Dendritic cell treated with granulocyte-macrophage colony-stimulating factor and Interleukin-4, amounts not matched to agents 40 ng/mL and 50 ng/mL, for 4 days (primary cell): ENCODE measurements at regions not wholly inside any gene's neighbourhood (a gene's known extent, or its start where the extent isn't known, plus 50 kb on each side); places are given as distances from the start of the nearest gene placed in this dataset.
"Not testable (repeated sequence)": the region's sequence is repeated elsewhere in the genome, so short reads cannot be mapped to it uniquely, and the experiment has no call there.

Source experiments
- H3K27ac Mint-ChIP-seq: one replicate; pipeline ENCODE4 v1.8.0; 2022; ENCODE audit warnings: mild to moderate bottlenecking, mixed read lengths
- H3K27me3 Mint-ChIP-seq: one replicate; pipeline ENCODE4 v1.8.0; 2022; ENCODE audit warnings: mild to moderate bottlenecking, mixed read lengths
- H3K36me3 Mint-ChIP-seq: one replicate; pipeline ENCODE4 v1.8.0; 2022; ENCODE audit warnings: low read depth, mixed read lengths
- H3K4me1 Mint-ChIP-seq: one replicate; pipeline ENCODE4 v1.8.0; 2022; ENCODE audit warnings: low read depth, mixed read lengths
- H3K4me3 Mint-ChIP-seq: one replicate; pipeline ENCODE4 v1.8.0; 2022; ENCODE audit warnings: mild to moderate bottlenecking, moderate library complexity, mixed read lengths
- H3K9me3 Mint-ChIP-seq: one replicate; pipeline ENCODE4 v1.8.0; 2022; ENCODE audit warnings: mixed read lengths
- intact Hi-C: fragments of 100-400 bp; cut with micrococcal nuclease; formaldehyde crosslinking; loops from one replicate; pipeline ENCODE4 v1.15.0; 2022

DNA sequence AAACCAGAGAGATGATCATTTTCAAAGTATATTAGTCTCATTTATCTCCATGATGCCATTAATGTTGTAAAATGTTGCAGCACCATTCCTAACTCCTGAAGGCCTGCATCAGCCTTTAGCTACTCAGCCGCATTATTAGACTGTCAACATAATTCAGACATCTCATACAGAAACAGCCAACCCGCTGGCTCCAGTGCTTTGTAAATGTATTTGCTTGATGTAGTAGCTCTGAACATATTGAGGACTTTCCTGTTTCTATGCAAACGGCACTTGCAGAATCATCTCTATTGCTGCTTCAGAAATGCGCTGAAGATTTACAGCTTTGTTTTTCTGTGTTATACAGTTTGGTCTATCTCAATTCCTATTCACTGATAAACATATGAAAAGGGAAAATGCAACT lies 372.2 kb downstream of the DSEL start:
- Mint-ChIP-seq H3K9me3 (no peaks in the 10 kb centered on the region), H3K36me3 (no peaks in the 10 kb centered on the region), H3K27ac (no peak overlapping the region), H3K4me3 (no peak overlapping the region), H3K4me1 (no peaks in the 10 kb centered on the region), H3K27me3 (no peaks in the 10 kb centered on the region)
- intact Hi-C loops: no loop called here

GRCh38 chr18:67143028-67143427 lies 373.5 kb downstream of the DSEL start:
- no peaks in the 10 kb centered on the region for H3K4me1 Mint-ChIP-seq
- H3K27me3 Mint-ChIP-seq: no peaks in the 10 kb centered on the region
- intact Hi-C loops: no loop called here
- no peaks in the 10 kb centered on the region for H3K36me3 Mint-ChIP-seq
- H3K27ac Mint-ChIP-seq: no peak overlapping the region
- H3K4me3 Mint-ChIP-seq: no peak overlapping the region
- no peaks in the 10 kb centered on the region for H3K9me3 Mint-ChIP-seq

- Mint-ChIP-seq H3K36me3 (no peaks in the 10 kb centered on the region), H3K4me1 (no peaks in the 10 kb centered on the region), H3K9me3 (no peaks in the 10 kb centered on the region), H3K27me3 (no peaks in the 10 kb centered on the region), H3K4me3 (no peak overlapping the region), H3K27ac (no peak overlapping the region)
- intact Hi-C loops: no loop called here
Measured at GRCh38 chr18:67142604-67143003, 373.9 kb downstream of the DSEL start.

DNA sequence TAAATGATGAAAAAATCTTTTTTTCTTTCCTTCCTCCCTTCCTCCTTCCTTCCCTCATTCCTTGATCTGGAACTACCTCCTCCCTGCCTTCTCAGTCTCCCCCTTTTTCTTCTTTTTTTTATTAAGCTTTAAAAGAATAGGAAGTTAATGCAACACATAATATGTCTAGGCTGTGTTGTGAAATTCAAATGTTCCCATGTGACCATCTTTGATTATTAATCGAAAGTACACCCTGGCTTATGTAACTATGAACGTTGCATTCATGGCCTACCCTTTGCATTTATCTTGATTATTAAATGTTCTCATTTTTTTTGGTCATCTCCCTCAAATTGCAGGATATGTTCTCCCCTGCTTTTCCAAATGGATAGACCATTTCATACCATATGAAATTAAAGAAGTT lies 376.0 kb downstream of the DSEL start:
- intact Hi-C loops: no loop called here
- Mint-ChIP-seq H3K4me1 (no peaks in the 10 kb centered on the region), H3K9me3 (no peaks in the 10 kb centered on the region), H3K4me3 (no peak overlapping the region), H3K27me3 (no peaks in the 10 kb centered on the region), H3K27ac (no peak overlapping the region), H3K36me3 (no peaks in the 10 kb centered on the region)

DNA sequence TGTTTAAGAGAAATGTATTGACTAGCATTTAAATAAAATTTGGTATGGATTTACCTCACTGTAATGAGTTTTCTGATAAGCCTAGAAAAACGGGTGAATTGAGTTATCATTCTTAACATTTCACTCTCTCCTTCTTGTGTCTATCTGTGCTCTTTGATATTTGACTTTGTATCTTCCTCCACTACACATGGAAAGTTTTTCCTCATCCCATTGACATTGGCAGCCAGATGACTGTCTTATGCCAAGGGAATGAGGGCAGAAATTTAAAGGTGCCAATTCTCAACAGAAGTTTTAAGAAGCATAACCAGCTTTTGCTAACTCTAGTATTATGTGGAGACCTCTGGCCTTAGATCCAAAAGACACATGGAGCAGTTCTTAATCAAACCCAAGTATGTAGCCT lies 376.6 kb downstream of the DSEL start:
- no peak overlapping the region for H3K27ac Mint-ChIP-seq
- intact Hi-C loops: no loop called here
- H3K4me1 Mint-ChIP-seq: no peaks in the 10 kb centered on the region
- no peaks in the 10 kb centered on the region for H3K27me3 Mint-ChIP-seq
- H3K36me3 Mint-ChIP-seq: no peaks in the 10 kb centered on the region
- H3K9me3 Mint-ChIP-seq: no peaks in the 10 kb centered on the region
- no peak overlapping the region for H3K4me3 Mint-ChIP-seq

DNA sequence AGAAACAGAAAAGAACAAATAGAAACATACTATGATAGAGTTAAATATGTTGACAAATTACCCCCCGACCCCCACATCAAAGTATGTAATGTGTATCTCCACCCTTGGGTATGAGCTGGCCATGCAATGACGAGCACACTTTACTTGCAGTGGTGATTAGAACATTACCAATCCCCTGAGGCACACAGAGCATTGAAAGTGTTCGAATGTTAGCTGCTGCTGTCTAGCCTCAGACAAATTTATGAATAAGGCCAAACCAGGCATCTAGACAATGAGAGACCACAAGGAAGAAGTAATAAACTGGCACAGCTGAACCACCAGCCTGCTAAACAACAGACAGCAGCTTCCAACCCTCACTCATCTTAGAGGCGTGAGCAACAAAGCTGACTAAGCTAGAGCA lies 380.5 kb downstream of the DSEL start:
- Mint-ChIP-seq H3K36me3 (no peaks in the 10 kb centered on the region), H3K4me3 (no peak overlapping the region), H3K9me3 (no peaks in the 10 kb centered on the region), H3K4me1 (no peaks in the 10 kb centered on the region), H3K27me3 (no peaks in the 10 kb centered on the region), H3K27ac (no peak overlapping the region)
- intact Hi-C loops: no loop called here

DNA sequence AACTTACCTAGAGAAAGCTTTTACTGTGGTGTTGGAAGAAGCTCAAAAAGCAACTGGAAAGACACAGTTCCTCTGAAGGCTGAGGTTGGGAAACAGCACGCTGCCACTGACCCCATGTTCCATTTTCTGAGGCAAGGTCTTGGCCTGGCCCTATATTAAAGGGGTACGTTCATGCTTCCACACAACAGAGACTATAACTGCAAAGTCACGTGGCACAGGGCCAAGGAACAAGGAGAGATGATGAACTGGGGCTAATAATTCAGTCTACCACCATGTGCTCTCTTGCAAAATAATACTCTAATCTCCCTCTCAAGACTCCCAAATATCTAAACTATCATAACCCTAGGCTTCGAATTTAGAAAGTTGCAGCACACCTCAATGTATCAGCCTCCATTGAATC lies 381.6 kb downstream of the DSEL start:
- no peaks in the 10 kb centered on the region for H3K9me3 Mint-ChIP-seq
- H3K36me3 Mint-ChIP-seq: no peaks in the 10 kb centered on the region
- H3K27ac Mint-ChIP-seq: no peak overlapping the region
- H3K27me3 Mint-ChIP-seq: no peaks in the 10 kb centered on the region
- H3K4me3 Mint-ChIP-seq: no peak overlapping the region
- no peaks in the 10 kb centered on the region for H3K4me1 Mint-ChIP-seq
- intact Hi-C loops: no loop called here

GRCh38 chr18:67133669-67134068 lies 382.9 kb downstream of the DSEL start:
- no peaks in the 10 kb centered on the region for H3K9me3 Mint-ChIP-seq

DNA sequence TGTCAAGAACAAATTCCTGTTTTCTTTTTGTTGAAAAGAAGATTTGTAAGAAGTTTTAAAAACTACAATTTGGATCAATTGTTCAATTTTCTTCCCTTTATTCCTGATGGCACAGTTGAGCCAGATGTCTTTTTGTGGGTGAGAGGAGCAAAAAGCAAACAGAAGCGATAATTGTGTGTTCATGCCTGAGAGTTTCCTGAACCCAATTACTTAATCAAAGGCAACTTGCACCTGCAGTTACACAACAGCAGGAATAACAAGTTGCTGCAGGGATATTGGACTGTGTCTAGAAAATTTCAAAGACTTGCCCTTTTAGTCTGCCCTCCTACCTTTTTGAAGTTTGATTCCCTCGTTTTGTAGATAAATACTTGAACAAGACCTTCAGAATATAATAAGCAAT lies 383.6 kb downstream of the DSEL start:
- Mint-ChIP-seq H3K27me3 (no peaks in the 10 kb centered on the region), H3K4me3 (no peak overlapping the region), H3K36me3 (no peaks in the 10 kb centered on the region), H3K4me1 (no peaks in the 10 kb centered on the region), H3K9me3 (no peaks in the 10 kb centered on the region), H3K27ac (no peak overlapping the region)
- intact Hi-C loops: no loop called here

More at GRCh38 chr18:67133669-67134068, 382.9 kb downstream of the DSEL start:
- Mint-ChIP-seq H3K36me3 (no peaks in the 10 kb centered on the region), H3K27me3 (no peaks in the 10 kb centered on the region), H3K4me3 (no peak overlapping the region), H3K4me1 (no peaks in the 10 kb centered on the region), H3K27ac (no peak overlapping the region)
- intact Hi-C loops: no loop called here

- intact Hi-C loops: no loop called here
- Mint-ChIP-seq H3K27me3 (no peaks in the 10 kb centered on the region), H3K36me3 (no peaks in the 10 kb centered on the region), H3K27ac (no peak overlapping the region), H3K4me1 (no peaks in the 10 kb centered on the region), H3K4me3 (no peak overlapping the region), H3K9me3 (no peaks in the 10 kb centered on the region)
Measured at GRCh38 chr18:67131498-67131897, 385.0 kb downstream of the DSEL start.

GRCh38 chr18:67126751-67127150 lies 389.8 kb downstream of the DSEL start:
- H3K4me3 Mint-ChIP-seq, H3K9me3 Mint-ChIP-seq, H3K27me3 Mint-ChIP-seq, H3K27ac Mint-ChIP-seq, intact Hi-C loops, H3K4me1 Mint-ChIP-seq, H3K36me3 Mint-ChIP-seq: not testable (repeated sequence)

DNA sequence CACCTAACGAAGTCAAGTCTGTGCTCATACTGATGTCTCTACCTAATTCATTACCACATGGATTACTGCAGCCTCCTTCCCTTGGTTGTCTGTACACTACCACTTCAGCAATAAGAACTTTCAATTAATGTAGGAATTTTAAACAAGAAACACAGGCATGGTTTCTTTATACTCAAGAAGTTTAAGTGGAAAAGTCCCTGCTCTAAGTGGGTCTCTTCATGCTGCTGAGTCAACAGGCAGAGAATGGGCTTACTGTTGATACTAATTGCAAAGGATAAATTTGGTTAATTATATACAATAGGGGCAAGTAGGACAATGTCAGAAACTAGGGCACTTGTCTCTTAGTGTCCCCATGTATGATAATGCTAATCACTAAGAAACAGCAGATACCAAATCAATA lies 392.6 kb downstream of the DSEL start:
- Mint-ChIP-seq H3K27ac (no peak overlapping the region), H3K4me3 (no peak overlapping the region), H3K27me3 (no peaks in the 10 kb centered on the region), H3K9me3 (no peaks in the 10 kb centered on the region), H3K4me1 (no peaks in the 10 kb centered on the region), H3K36me3 (no peaks in the 10 kb centered on the region)
- intact Hi-C loops: no loop called here

DNA sequence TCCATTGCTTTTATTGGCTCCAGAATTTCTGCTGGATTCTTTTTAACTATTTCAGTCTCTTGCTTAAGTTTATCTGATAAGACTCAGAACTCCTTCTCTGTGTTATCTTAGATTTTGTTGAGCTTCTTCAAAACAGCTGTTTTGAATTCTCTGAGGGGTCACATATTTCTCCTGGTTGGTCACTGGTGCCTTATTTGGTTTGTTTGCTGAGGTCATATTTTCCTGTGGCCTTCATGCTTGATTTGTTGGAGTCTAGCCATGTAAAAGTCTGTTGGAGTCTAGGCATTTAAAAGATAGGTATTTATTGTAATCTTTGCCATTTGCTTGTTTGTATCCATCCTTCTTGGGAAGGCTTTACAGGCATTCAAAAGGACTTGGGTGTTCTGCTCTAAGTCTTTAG lies 398.7 kb downstream of the DSEL start:
- intact Hi-C loops: no loop called here
- Mint-ChIP-seq H3K27me3 (no peaks in the 10 kb centered on the region), H3K4me1 (no peaks in the 10 kb centered on the region), H3K9me3 (no peaks in the 10 kb centered on the region), H3K36me3 (no peaks in the 10 kb centered on the region), H3K27ac (no peak overlapping the region), H3K4me3 (no peak overlapping the region)

GRCh38 chr18:67109535-67109934 lies 407.0 kb downstream of the DSEL start:
- Mint-ChIP-seq H3K27ac (no peak overlapping the region), H3K4me1 (no peaks in the 10 kb centered on the region), H3K9me3 (no peaks in the 10 kb centered on the region), H3K4me3 (no peak overlapping the region), H3K27me3 (no peaks in the 10 kb centered on the region), H3K36me3 (no peaks in the 10 kb centered on the region)
- intact Hi-C loops: no loop called here

GRCh38 chr18:67108894-67109293 lies 407.6 kb downstream of the DSEL start:
- intact Hi-C loops: no loop called here
- H3K27me3 Mint-ChIP-seq: no peaks in the 10 kb centered on the region
- H3K27ac Mint-ChIP-seq: no peak overlapping the region
- no peaks in the 10 kb centered on the region for H3K9me3 Mint-ChIP-seq
- no peak overlapping the region for H3K4me3 Mint-ChIP-seq
- no peaks in the 10 kb centered on the region for H3K4me1 Mint-ChIP-seq
- no peaks in the 10 kb centered on the region for H3K36me3 Mint-ChIP-seq
